Left ventricle myocardium inferior (tissue), 1 donor: ENCODE measurements at regions not wholly inside any gene's neighbourhood (a gene's known extent, or its start where the extent isn't known, plus 50 kb on each side); places are given as distances from the start of the nearest gene placed in this dataset.
A peak's percentile ranks its signal among the peaks of the same experiment; 100 is the strongest.

ENCODE experiments used
- DNase-seq: peaks from one replicate; pipeline ENCODE4 v3.0.0-alpha.2; 2020
- H3K27ac ChIP-seq: fragments of 200-600 bp; replicated peaks from 2 replicates; pipeline ENCODE4 v1.8.0; 2021
- H3K27me3 ChIP-seq: fragments of 200-600 bp; 2 replicates; pipeline ENCODE4 v1.8.0; 2021; ENCODE audit warnings: low read depth
- H3K36me3 ChIP-seq: fragments of 200-600 bp; 2 replicates; pipeline ENCODE4 v1.8.0; 2021
- H3K4me1 ChIP-seq: fragments of 200-600 bp; 2 replicates; pipeline ENCODE4 v1.8.0; 2021
- H3K4me3 ChIP-seq: fragments of 200-600 bp; 2 replicates; pipeline ENCODE4 v1.8.0; 2021; ENCODE audit warnings: mild to moderate bottlenecking, moderate library complexity
- H3K9me3 ChIP-seq: fragments of 200-600 bp; replicated peaks from 2 replicates; pipeline ENCODE4 v1.8.0; 2021
- intact Hi-C: fragments of 100-400 bp; cut with micrococcal nuclease; formaldehyde crosslinking; loops from one replicate; pipeline ENCODE4 v1.11.0; 2022
- TF ChIP-seq, protein P1 (sequence below): fragments of 200-600 bp; IDR thresholded peaks from 2 replicates; pipeline ENCODE4 v1.8.0; 2021; ENCODE audit warnings: antibody characterized with exemption, mild to moderate bottlenecking, borderline replicate concordance
- donor health status: DM: no; HTN: yes; CAD: no; lungs with severe emphysema.

DNA sequence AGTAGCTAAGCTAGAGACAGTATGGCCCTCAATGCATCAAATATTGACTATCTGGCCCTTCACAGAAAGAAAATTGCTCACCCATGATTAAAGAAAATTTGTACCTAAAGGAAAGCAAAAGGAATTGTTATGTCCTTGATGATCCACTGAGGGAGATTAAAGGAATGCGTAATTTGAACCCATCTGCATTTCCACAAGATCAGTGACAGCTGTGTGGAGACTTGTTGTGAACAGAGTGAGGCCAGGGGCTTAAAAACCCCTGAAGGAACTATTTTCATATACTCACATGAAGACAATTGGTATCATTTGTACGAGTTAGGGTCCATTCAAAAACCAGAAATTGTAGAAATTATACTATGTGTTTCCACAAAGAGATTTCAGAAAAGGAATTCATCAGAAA lies 1908.1 kb upstream of the SEL1L start:
- DNase-seq, result no peak
- TF ChIP-seq, protein P1, sequence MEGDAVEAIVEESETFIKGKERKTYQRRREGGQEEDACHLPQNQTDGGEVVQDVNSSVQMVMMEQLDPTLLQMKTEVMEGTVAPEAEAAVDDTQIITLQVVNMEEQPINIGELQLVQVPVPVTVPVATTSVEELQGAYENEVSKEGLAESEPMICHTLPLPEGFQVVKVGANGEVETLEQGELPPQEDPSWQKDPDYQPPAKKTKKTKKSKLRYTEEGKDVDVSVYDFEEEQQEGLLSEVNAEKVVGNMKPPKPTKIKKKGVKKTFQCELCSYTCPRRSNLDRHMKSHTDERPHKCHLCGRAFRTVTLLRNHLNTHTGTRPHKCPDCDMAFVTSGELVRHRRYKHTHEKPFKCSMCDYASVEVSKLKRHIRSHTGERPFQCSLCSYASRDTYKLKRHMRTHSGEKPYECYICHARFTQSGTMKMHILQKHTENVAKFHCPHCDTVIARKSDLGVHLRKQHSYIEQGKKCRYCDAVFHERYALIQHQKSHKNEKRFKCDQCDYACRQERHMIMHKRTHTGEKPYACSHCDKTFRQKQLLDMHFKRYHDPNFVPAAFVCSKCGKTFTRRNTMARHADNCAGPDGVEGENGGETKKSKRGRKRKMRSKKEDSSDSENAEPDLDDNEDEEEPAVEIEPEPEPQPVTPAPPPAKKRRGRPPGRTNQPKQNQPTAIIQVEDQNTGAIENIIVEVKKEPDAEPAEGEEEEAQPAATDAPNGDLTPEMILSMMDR, result no peak
- Histone ChIP-seq H3K4me1 (no peaks in the 10 kb centered on the region), H3K36me3 (no peaks in the 10 kb centered on the region), H3K27me3 (no peaks in the 10 kb centered on the region), H3K9me3 (no peaks in the 10 kb centered on the region), H3K4me3 (no peak overlapping the region), H3K27ac (no peak overlapping the region)
- intact Hi-C loops, result no loop called here

DNA sequence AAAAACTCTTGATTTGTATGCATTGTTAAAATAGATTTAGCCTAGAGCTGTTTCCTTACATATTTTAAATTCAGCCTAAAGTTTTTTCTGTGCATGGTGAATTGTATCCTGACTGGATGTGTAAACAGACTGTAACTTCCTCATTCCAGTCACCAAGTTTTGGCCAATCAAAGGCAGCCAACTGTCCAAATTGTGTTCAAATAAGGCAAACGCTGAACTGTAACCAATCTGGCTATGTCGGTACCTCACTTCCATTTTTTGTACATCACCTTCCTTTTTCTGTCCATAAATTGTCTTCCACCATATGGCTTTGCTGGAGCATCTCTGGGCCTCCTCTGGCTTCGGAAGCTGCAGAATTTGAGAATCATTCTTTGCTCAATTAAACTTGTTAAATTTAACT lies 1921.9 kb upstream of the SEL1L start:
- Histone ChIP-seq H3K36me3 (no peaks in the 10 kb centered on the region), H3K27me3 (no peaks in the 10 kb centered on the region), H3K27ac (no peak overlapping the region), H3K4me3 (no peak overlapping the region), H3K9me3 (peaks cover 28% of the 10 kb centered on the region), H3K4me1 (no peaks in the 10 kb centered on the region)
- TF ChIP-seq, protein P1, result no peak
- no peak for DNase-seq
- intact Hi-C loops, result no loop called here

DNA sequence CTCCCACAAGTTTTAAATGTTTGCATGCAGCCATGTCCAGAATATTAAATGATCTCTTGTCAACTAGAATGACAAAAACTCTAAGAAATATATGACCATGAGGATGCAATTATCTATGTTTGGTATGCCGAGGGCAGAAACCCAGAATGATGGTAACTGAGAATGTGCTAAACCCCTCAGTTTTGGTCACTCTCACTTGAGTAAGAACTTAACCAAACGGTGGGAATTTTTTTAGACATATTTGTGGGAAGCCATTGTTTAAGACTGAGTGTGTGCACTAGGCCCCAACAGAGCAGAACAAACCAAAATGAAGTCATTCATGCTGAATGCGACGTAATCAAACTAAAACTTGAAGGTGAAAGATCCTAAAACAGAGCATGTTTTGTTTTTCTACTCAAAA lies 1927.9 kb upstream of the SEL1L start:
- TF ChIP-seq, protein P1, result no peak
- intact Hi-C loops, result loop anchor here (10.0 kb wide), 1 partner anchor 157 kb away; no protein-coding TSS in a partner anchor
- no peak for DNase-seq
- Histone ChIP-seq H3K4me1 (no peaks in the 10 kb centered on the region), H3K36me3 (no peaks in the 10 kb centered on the region), H3K27ac (no peak overlapping the region), H3K4me3 (no peak overlapping the region), H3K9me3 (peaks cover 15% of the 10 kb centered on the region), H3K27me3 (no peaks in the 10 kb centered on the region)

DNA sequence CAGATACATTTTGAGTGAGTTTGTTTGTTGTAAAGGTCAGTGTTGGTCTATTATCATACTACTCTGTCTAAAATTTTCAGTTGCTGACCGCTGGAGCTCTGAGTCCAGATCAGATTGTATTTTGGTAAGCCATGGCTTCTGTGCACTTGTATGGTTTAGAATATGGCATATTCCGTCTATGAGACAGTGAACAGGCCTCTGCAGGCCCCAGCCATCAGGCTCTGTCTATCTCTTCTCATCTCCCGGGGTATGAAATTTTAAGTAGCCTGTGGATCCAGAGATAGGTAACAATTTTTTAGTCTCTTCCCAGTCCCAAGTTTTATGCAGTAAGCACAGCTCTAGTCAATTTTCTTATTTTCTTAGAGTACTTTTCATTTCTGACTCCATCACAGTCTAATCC lies 1929.1 kb upstream of the SEL1L start:
- peaks cover 15% of the 10 kb centered on the region for H3K9me3 ChIP-seq
- no peaks in the 10 kb centered on the region for H3K27me3 ChIP-seq
- no peak overlapping the region for H3K4me3 ChIP-seq
- H3K36me3 ChIP-seq, result no peaks in the 10 kb centered on the region
- H3K27ac ChIP-seq, result no peak overlapping the region
- TF ChIP-seq, protein P1, result no peak
- H3K4me1 ChIP-seq, result no peaks in the 10 kb centered on the region
- intact Hi-C loops, result loop anchor here (10.0 kb wide), 1 partner anchor 158 kb away; no protein-coding TSS in a partner anchor
- DNase-seq, result no peak

DNA sequence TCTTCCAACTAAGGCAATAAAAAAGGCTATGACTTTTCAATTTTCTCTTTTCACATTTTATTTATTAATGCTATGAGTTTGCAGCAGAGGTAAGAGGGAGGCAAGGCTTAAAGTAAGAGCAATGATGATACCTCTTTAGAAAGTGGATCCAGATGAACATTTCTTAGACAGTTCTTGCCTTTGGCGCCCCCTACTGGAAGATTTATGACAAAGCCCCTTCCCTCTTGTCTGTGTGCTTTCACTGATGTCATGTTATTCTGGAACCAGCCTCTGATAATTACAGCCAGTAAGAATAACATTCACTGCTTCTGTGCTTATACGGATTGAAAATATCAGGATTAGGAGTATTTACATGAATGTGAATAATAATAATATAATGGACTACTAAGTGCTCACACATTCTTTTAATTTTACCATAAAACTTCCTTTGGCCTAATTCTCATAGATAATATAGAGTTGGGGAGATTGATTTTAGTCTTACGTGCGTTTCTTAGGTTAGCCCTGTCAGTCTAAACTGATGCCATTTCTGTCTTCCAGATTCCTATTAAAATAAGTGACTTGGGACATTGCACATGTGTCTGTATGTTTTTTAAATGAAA lies 1929.9 kb upstream of the SEL1L start:
- H3K4me1 ChIP-seq, result no peaks in the 10 kb centered on the region
- H3K27ac ChIP-seq, result no peak overlapping the region
- no peak for DNase-seq
- H3K36me3 ChIP-seq, result no peaks in the 10 kb centered on the region
- peaks cover 13% of the 10 kb centered on the region for H3K9me3 ChIP-seq
- H3K4me3 ChIP-seq, result no peak overlapping the region
- H3K27me3 ChIP-seq, result no peaks in the 10 kb centered on the region
- TF ChIP-seq, protein P1, result peak; percentile 81
- intact Hi-C loops, result loop anchor here (10.0 kb wide), 1 partner anchor 159 kb away; no protein-coding TSS in a partner anchor
